ENCODE measurements at regions not wholly inside any gene's neighbourhood (a gene's known extent, or its start where the extent isn't known, plus 50 kb on each side); places are given as distances from the start of the nearest gene placed in this dataset.
A peak's percentile ranks its signal among the peaks of the same experiment; 100 is the strongest.

- in situ Hi-C loops (cut with HindIII; ENCODE audit: low sequenced_read_pairs) = no loop called here
- DNase-seq (ENCODE audit: low read depth, low spot score) = no peak
- TF ChIP-seq CTCF (IDR thresholded peaks at IDR 0.05; ENCODE audit: low read depth, low read length) = no peak
- H3K4me3 ChIP-seq (ENCODE audit: low read depth, low read length) = no peak overlapping the region
Measured at GRCh38 chr12:46436747-46437146, 64.2 kb upstream of the SLC38A2 start.

GRCh38 chr12:46435625-46436024, 63.1 kb upstream of the SLC38A2 start:
- no peak for DNase-seq (ENCODE audit: low read depth, low spot score)
- no peak overlapping the region for H3K4me3 ChIP-seq (ENCODE audit: low read depth, low read length)
- no peak for TF ChIP-seq CTCF (IDR thresholded peaks at IDR 0.05; ENCODE audit: low read depth, low read length)
- in situ Hi-C loops (cut with HindIII; ENCODE audit: low sequenced_read_pairs) = no loop called here

GRCh38 chr12:46435029-46435428, 62.5 kb upstream of the SLC38A2 start:
- in situ Hi-C loops (cut with HindIII; ENCODE audit: low sequenced_read_pairs) = no loop called here
- DNase-seq (ENCODE audit: low read depth, low spot score) = no peak
- no peak overlapping the region for H3K4me3 ChIP-seq (ENCODE audit: low read depth, low read length)
- no peak for TF ChIP-seq CTCF (IDR thresholded peaks at IDR 0.05; ENCODE audit: low read depth, low read length)

- H3K4me3 ChIP-seq (ENCODE audit: low read depth, low read length) = no peak overlapping the region
- DNase-seq (ENCODE audit: low read depth, low spot score) = no peak
- in situ Hi-C loops (cut with HindIII; ENCODE audit: low sequenced_read_pairs) = no loop called here
- no peak for TF ChIP-seq CTCF (IDR thresholded peaks at IDR 0.05; ENCODE audit: low read depth, low read length)
Measured at GRCh38 chr12:46433829-46434228, 61.3 kb upstream of the SLC38A2 start.

- no peak overlapping the region for H3K4me3 ChIP-seq (ENCODE audit: low read depth, low read length)
- in situ Hi-C loops (cut with HindIII; ENCODE audit: low sequenced_read_pairs) = no loop called here
- no peak for TF ChIP-seq CTCF (IDR thresholded peaks at IDR 0.05; ENCODE audit: low read depth, low read length)
- DNase-seq (ENCODE audit: low read depth, low spot score) = no peak
Measured at GRCh38 chr12:46432325-46432724, 59.8 kb upstream of the SLC38A2 start.

- peak; percentile 84 for DNase-seq (ENCODE audit: low read depth, low spot score)
- in situ Hi-C loops (cut with HindIII; ENCODE audit: low sequenced_read_pairs) = no loop called here
- no peak for TF ChIP-seq CTCF (IDR thresholded peaks at IDR 0.05; ENCODE audit: low read depth, low read length)
- H3K4me3 ChIP-seq (ENCODE audit: low read depth, low read length) = no peak overlapping the region
Measured at GRCh38 chr12:46430340-46430948, 57.9 kb upstream of the SLC38A2 start.

Measured in astrocyte of the spinal cord (primary cell).